Upper lobe of left lung (tissue), 6 donors: ENCODE measurements at regions not wholly inside any gene's neighbourhood (a gene's known extent, or its start where the extent isn't known, plus 50 kb on each side); places are given as distances from the start of the nearest gene placed in this dataset.

ENCODE experiments used
- ATAC-seq, 2 donors: fragments of 200-7000 bp; cut with Tn5 transposase; one replicate each; pipeline ENCODE4 v1.9.1; 2022; ENCODE audit warnings: mild to moderate bottlenecking in 2 of 2, moderate library complexity in 2 of 2; ENCODE audit not compliant: low FRiP score in 2 of 2
- DNase-seq, 2 donors: peaks; one replicate each; pipeline ENCODE4 v3.0.0-alpha.2; 2019 to 2020
- H3K27ac ChIP-seq, 4 donors: fragments of 200-600 bp; sonication (generic); one replicate each; pipeline ENCODE4 v1.5.1; 2016 to 2019
- H3K27me3 ChIP-seq, 4 donors: fragments of 200-600 bp; sonication (generic); one replicate each; pipeline ENCODE4 v1.5.1; 2017 to 2019
- H3K36me3 ChIP-seq, 4 donors: fragments of 200-600 bp; sonication (generic); one replicate each; pipeline ENCODE4 v1.5.1; 2016 to 2019
- H3K4me1 ChIP-seq, 4 donors: fragments of 200-600 bp; sonication (generic); one replicate each; pipeline ENCODE4 v1.5.1; 2018 to 2019
- H3K4me3 ChIP-seq, 4 donors: fragments of 200-600 bp; sonication (generic); one replicate each; pipeline ENCODE4 v1.5.1; 2017 to 2019; ENCODE audit warnings: mild to moderate bottlenecking in 2 of 4, moderate library complexity in 1 of 4
- H3K9me3 ChIP-seq, 4 donors: fragments of 200-600 bp; sonication (generic); one replicate each; pipeline ENCODE4 v1.5.1; 2018 to 2019
- CTCF ChIP-seq, 6 experiments: fragments of 450-650 bp in 4 of 6; fragments of 200-600 bp in 2 of 6; sonication (generic) in 2 of 6; IDR thresholded peaks; one replicate each; pipeline ENCODE4 v1.5.1; 2016 to 2019; ENCODE audit warnings: antibody characterized with exemption in 6 of 6
- EP300 ChIP-seq, 4 donors: sonication (generic); formaldehyde crosslinking; IDR thresholded peaks; one replicate each; pipeline ENCODE4 v1.5.1; 2017; ENCODE audit warnings: antibody characterized with exemption in 4 of 4, control low read depth in 2 of 4
- POLR2A ChIP-seq, 4 donors: fragments of 450-650 bp; IDR thresholded peaks; one replicate each; pipeline ENCODE4 v1.5.1; 2016 to 2017; ENCODE audit warnings: antibody characterized with exemption in 4 of 4, mild to moderate bottlenecking in 2 of 4
- POLR2AphosphoS5 ChIP-seq, 2 donors: sonication (generic); formaldehyde crosslinking; IDR thresholded peaks; one replicate each; pipeline ENCODE4 v1.5.1; 2017; ENCODE audit warnings: antibody characterized with exemption in 2 of 2
- WGBS, 2 donors: methylation state at CpG; one replicate each; pipeline ENCODE4 v1.1.5; 2017 to 2018; 5-methylcytosine and 5-hydroxymethylcytosine counted together
- donor health status: DM: no; HTN: no; CAD: no; lungs with moderate emphysema.
- donor health status: DM: no; HTN: yes; CAD: no; lungs with severe emphysema.

- Histone ChIP-seq H3K9me3 (no peaks in the 10 kb centered on the region), H3K36me3 (no peaks in the 10 kb centered on the region), H3K27me3 (no peaks in the 10 kb centered on the region), H3K27ac (no peak overlapping the region), H3K4me1 (no peaks in the 10 kb centered on the region), H3K4me3 (no peak overlapping the region)
- 86 to 89% methylated on average over 6 of the region's 6 CpGs for WGBS, 2 donors
- DNase-seq (no peak), ATAC-seq (no peak)
- no peak for TF ChIP-seq CTCF (IDR thresholded peaks at IDR 0.05)
- no peak for TF ChIP-seq EP300 (IDR thresholded peaks at IDR 0.05)
- TF ChIP-seq POLR2AphosphoS5 (IDR thresholded peaks at IDR 0.05): no peak
- no peak for TF ChIP-seq POLR2A (IDR thresholded peaks at IDR 0.05)
These were observed 642.8 kb downstream of the KCNT2 start for GRCh38 chr1:195965475-195965874.

GRCh38 chr1:195965036-195965435, 643.2 kb downstream of the KCNT2 start:
- H3K9me3 ChIP-seq: no peaks in the 10 kb centered on the region
- ATAC-seq: no peak
- H3K36me3 ChIP-seq: no peaks in the 10 kb centered on the region
- no peaks in the 10 kb centered on the region for H3K27me3 ChIP-seq
- no peaks in the 10 kb centered on the region for H3K4me1 ChIP-seq
- 55% methylated on average over 3 of the region's 3 CpGs for WGBS, 2 donors
- no peak for TF ChIP-seq POLR2AphosphoS5 (IDR thresholded peaks at IDR 0.05)
- no peak for TF ChIP-seq CTCF (IDR thresholded peaks at IDR 0.05)
- no peak for TF ChIP-seq POLR2A (IDR thresholded peaks at IDR 0.05)
- TF ChIP-seq EP300 (IDR thresholded peaks at IDR 0.05): no peak
- H3K27ac ChIP-seq: no peak overlapping the region
- H3K4me3 ChIP-seq: no peak overlapping the region
- no peak for DNase-seq

GRCh38 chr1:195964516-195964915, 643.7 kb downstream of the KCNT2 start:
- TF ChIP-seq POLR2AphosphoS5 (IDR thresholded peaks at IDR 0.05) (no peak), EP300 (IDR thresholded peaks at IDR 0.05) (no peak), POLR2A (IDR thresholded peaks at IDR 0.05) (no peak), CTCF (IDR thresholded peaks at IDR 0.05) (no peak)
- no peaks in the 10 kb centered on the region for H3K4me1 ChIP-seq
- no peaks in the 10 kb centered on the region for H3K36me3 ChIP-seq
- no peaks in the 10 kb centered on the region for H3K9me3 ChIP-seq
- no peak overlapping the region for H3K27ac ChIP-seq
- no peak for DNase-seq
- no peak overlapping the region for H3K4me3 ChIP-seq
- no peaks in the 10 kb centered on the region for H3K27me3 ChIP-seq
- no peak for ATAC-seq

GRCh38 chr1:195962051-195962450, 646.2 kb downstream of the KCNT2 start:
- H3K27ac ChIP-seq: no peak overlapping the region

More at GRCh38 chr1:195962051-195962450, 646.2 kb downstream of the KCNT2 start:
- no peak for ATAC-seq
- Histone ChIP-seq H3K9me3 (no peaks in the 10 kb centered on the region), H3K27me3 (no peaks in the 10 kb centered on the region), H3K36me3 (no peaks in the 10 kb centered on the region), H3K4me1 (no peaks in the 10 kb centered on the region), H3K4me3 (no peak overlapping the region)
- DNase-seq: no peak
- TF ChIP-seq EP300 (IDR thresholded peaks at IDR 0.05) (no peak), POLR2A (IDR thresholded peaks at IDR 0.05) (no peak), CTCF (IDR thresholded peaks at IDR 0.05) (no peak), POLR2AphosphoS5 (IDR thresholded peaks at IDR 0.05) (no peak)
